ENCODE measurements at regions not wholly inside any gene's neighbourhood (a gene's known extent, or its start where the extent isn't known, plus 50 kb on each side); places are given as distances from the start of the nearest gene placed in this dataset.
A peak's percentile ranks its signal among the peaks of the same experiment; 100 is the strongest.

DNA sequence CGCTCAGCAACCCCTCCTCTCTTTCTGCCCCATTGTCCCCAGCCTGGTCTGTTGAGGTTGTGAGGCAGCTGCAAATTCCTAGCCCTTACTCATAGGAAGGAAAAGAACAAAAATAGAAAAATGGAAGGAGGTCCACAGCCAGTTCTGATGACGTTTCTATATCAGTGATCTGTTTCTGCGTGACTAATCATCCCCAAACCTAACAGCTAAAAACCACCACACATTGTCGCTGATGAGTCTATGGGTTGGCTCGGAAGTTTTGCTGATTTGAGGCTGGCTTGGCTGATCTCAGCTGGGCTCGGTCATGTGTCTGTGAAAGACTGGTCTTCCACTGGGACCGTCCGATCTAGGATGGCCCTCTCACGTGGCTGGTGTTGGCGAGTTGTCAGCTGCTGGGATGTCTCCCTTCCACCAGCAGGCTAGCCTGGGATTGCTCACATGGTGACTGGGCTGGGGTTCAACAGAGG is 200.6 kb upstream of the ZNF618 start:
- peaks cover 5% of the 10 kb centered on the region for H3K27me3 ChIP-seq (ENCODE audit: control insufficient read depth, extremely low read depth, insufficient read depth, low read length)
- TF ChIP-seq, protein P1, sequence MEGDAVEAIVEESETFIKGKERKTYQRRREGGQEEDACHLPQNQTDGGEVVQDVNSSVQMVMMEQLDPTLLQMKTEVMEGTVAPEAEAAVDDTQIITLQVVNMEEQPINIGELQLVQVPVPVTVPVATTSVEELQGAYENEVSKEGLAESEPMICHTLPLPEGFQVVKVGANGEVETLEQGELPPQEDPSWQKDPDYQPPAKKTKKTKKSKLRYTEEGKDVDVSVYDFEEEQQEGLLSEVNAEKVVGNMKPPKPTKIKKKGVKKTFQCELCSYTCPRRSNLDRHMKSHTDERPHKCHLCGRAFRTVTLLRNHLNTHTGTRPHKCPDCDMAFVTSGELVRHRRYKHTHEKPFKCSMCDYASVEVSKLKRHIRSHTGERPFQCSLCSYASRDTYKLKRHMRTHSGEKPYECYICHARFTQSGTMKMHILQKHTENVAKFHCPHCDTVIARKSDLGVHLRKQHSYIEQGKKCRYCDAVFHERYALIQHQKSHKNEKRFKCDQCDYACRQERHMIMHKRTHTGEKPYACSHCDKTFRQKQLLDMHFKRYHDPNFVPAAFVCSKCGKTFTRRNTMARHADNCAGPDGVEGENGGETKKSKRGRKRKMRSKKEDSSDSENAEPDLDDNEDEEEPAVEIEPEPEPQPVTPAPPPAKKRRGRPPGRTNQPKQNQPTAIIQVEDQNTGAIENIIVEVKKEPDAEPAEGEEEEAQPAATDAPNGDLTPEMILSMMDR (optimal IDR thresholded peaks at IDR 0.05 in 1 of 3, IDR thresholded peaks at IDR 0.05 in 1 of 3, conservative IDR thresholded peaks at IDR 0.05 in 1 of 3; ENCODE audit: extremely low read depth in 1 of 3, insufficient read depth in 2 of 3, low read length in 3 of 3): no peak
- TF ChIP-seq EZH2 (IDR thresholded peaks at IDR 0.05; ENCODE audit: low read length): no peak
- H3K79me2 ChIP-seq (ENCODE audit: control insufficient read depth, insufficient read depth, low read length): no peaks in the 10 kb centered on the region
- FAIRE-seq (peak; percentile 74), DNase-seq (ENCODE audit: low read depth, low spot score) (peak; percentile 71)
- H3K4me1 ChIP-seq (ENCODE audit: control insufficient read depth, extremely low read depth, insufficient read depth, low read length): peaks cover 34% of the 10 kb centered on the region
- no peaks in the 10 kb centered on the region for H3K36me3 ChIP-seq (ENCODE audit: control insufficient read depth in 2 of 2, extremely low read depth in 1 of 2, insufficient read depth in 2 of 2, low read length in 2 of 2)
- H3K9me1 ChIP-seq (ENCODE audit: control insufficient read depth, extremely low read depth, insufficient read depth, low read length): no peaks in the 10 kb centered on the region
- no peaks in the 10 kb centered on the region for H4K20me1 ChIP-seq (ENCODE audit: control insufficient read depth, extremely low read depth, insufficient read depth, low read length)
- no peak overlapping the region for H2AFZ ChIP-seq (ENCODE audit: control insufficient read depth, low read length)
- no peaks in the 10 kb centered on the region for H3K9me3 ChIP-seq (ENCODE audit: control insufficient read depth, low read depth, low read length)
- H3K4me2 ChIP-seq (ENCODE audit: control insufficient read depth, extremely low read depth, insufficient read depth, low read depth, low read length): peak overlapping the region; percentile 55
- H3K4me3 ChIP-seq (ENCODE audit: control insufficient read depth in 2 of 3, extremely low read depth in 1 of 3, insufficient read depth in 2 of 3, low read depth in 1 of 3, low read length in 3 of 3): no peak overlapping the region
- peak overlapping the region; percentile 35 for H3K9ac ChIP-seq (ENCODE audit: control insufficient read depth, extremely low read depth, insufficient read depth, low read length)
- H3K27ac ChIP-seq (ENCODE audit: control insufficient read depth, insufficient read depth, low read length): peak overlapping the region; percentile 70
- dilution Hi-C loops (cut with MboI; ENCODE audit: extremely low pct_ligation_motif_present, low sequenced_read_pairs): no loop called here

GRCh38 chr9:113677057-113677456 is 199.1 kb upstream of the ZNF618 start:
- Histone ChIP-seq H3K9me1 (ENCODE audit: control insufficient read depth, extremely low read depth, insufficient read depth, low read length) (no peaks in the 10 kb centered on the region), H3K4me1 (ENCODE audit: control insufficient read depth, extremely low read depth, insufficient read depth, low read length) (peaks cover 36% of the 10 kb centered on the region), H3K27ac (ENCODE audit: control insufficient read depth, insufficient read depth, low read length) (no peak overlapping the region), H3K4me2 (ENCODE audit: control insufficient read depth, extremely low read depth, insufficient read depth, low read depth, low read length) (no peak overlapping the region), H3K9ac (ENCODE audit: control insufficient read depth, extremely low read depth, insufficient read depth, low read length) (no peak overlapping the region), H3K9me3 (ENCODE audit: control insufficient read depth, low read depth, low read length) (no peaks in the 10 kb centered on the region), H3K4me3 (ENCODE audit: control insufficient read depth in 2 of 3, extremely low read depth in 1 of 3, insufficient read depth in 2 of 3, low read depth in 1 of 3, low read length in 3 of 3) (no peak overlapping the region), H2AFZ (ENCODE audit: control insufficient read depth, low read length) (no peak overlapping the region), H3K27me3 (ENCODE audit: control insufficient read depth, extremely low read depth, insufficient read depth, low read length) (peaks cover 5% of the 10 kb centered on the region), H3K79me2 (ENCODE audit: control insufficient read depth, insufficient read depth, low read length) (no peaks in the 10 kb centered on the region), H3K36me3 (ENCODE audit: control insufficient read depth in 2 of 2, extremely low read depth in 1 of 2, insufficient read depth in 2 of 2, low read length in 2 of 2) (no peaks in the 10 kb centered on the region), H4K20me1 (ENCODE audit: control insufficient read depth, extremely low read depth, insufficient read depth, low read length) (no peaks in the 10 kb centered on the region)
- FAIRE-seq (no peak), DNase-seq (ENCODE audit: low read depth, low spot score) (no peak)
- TF ChIP-seq EZH2 (IDR thresholded peaks at IDR 0.05; ENCODE audit: low read length): no peak
- TF ChIP-seq, protein P1 (optimal IDR thresholded peaks at IDR 0.05 in 1 of 3, IDR thresholded peaks at IDR 0.05 in 1 of 3, conservative IDR thresholded peaks at IDR 0.05 in 1 of 3; ENCODE audit: extremely low read depth in 1 of 3, insufficient read depth in 2 of 3, low read length in 3 of 3): no peak
- dilution Hi-C loops (cut with MboI; ENCODE audit: extremely low pct_ligation_motif_present, low sequenced_read_pairs): no loop called here

Measured in keratinocyte (primary cell).